ENCODE measurements at regions not wholly inside any gene's neighbourhood (a gene's known extent, or its start where the extent isn't known, plus 50 kb on each side); places are given as distances from the start of the nearest gene placed in this dataset.

GRCh38 chr7:49325571-49325970 is 401.2 kb downstream of the CDC14C start:
- intact Hi-C loops (cut with micrococcal nuclease; ENCODE audit: unreplicated experiment), result no loop called here
- no peak overlapping the region for H2AFZ ChIP-seq
- CTCF ChIA-PET, result no interaction called here
- TF ChIP-seq EZH2 (IDR thresholded peaks at IDR 0.05; ENCODE audit: low read depth) (no peak), CTCF (conservative IDR thresholded peaks at IDR 0.05) (no peak)
- BruUV-seq (replicated peaks), result no TSS peak
- no peaks in the 10 kb centered on the region for H3K9me2 ChIP-seq (ENCODE audit: insufficient read depth)
- H3K27ac ChIP-seq, result no peak overlapping the region
- no peak overlapping the region for H3K4me2 ChIP-seq
- POLR2A ChIA-PET (ENCODE audit: unreplicated experiment), result no interaction called here
- H3K4me1 ChIP-seq (replicated peaks; ENCODE audit: insufficient read depth), result no peaks in the 10 kb centered on the region
- DNase-seq, result no peak
- H3K79me2 ChIP-seq (ENCODE audit: low read depth), result no peaks in the 10 kb centered on the region
- no peaks in the 10 kb centered on the region for H3K36me3 ChIP-seq (ENCODE audit: low read depth)
- 0 out of 2 replicates have a peak, but pooled peaks cover 10% of the 10 kb centered on the region for H3K27me3 ChIP-seq (ENCODE audit: insufficient read depth, low read depth)
- no peak overlapping the region for H3K4me3 ChIP-seq
- no peaks in the 10 kb centered on the region for H3K9me3 ChIP-seq (ENCODE audit: insufficient read depth, low read depth)
- H3F3A ChIP-seq (ENCODE audit: insufficient read depth, low read depth), result no peaks in the 10 kb centered on the region
- no peaks in the 10 kb centered on the region for H4K20me1 ChIP-seq (ENCODE audit: insufficient read depth)

DNA sequence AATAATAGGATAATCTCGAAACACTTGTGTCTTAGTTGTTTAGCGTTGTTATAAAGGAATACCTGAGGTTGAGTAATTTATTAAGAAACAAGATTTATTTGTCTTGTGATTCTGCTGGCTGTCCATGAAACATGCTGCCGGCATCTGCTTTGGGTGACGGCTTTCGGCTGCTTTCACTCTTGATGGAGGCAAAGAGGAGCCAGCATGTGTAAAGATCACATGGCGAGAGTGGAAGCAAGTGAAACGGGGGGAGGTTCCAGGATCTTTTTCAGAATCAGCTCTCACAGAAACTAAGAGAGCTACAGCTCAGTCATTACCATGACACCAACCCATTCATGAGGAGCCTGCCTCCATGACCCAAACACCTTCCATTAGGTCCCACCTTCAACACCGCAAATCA is 402.8 kb downstream of the CDC14C start:
- Histone ChIP-seq H3K27ac (no peak overlapping the region), H2AFZ (no peak overlapping the region), H3K4me3 (no peak overlapping the region), H4K20me1 (ENCODE audit: insufficient read depth) (no peaks in the 10 kb centered on the region), H3K9me3 (ENCODE audit: insufficient read depth, low read depth) (no peaks in the 10 kb centered on the region), H3F3A (ENCODE audit: insufficient read depth, low read depth) (no peaks in the 10 kb centered on the region), H3K36me3 (ENCODE audit: low read depth) (no peaks in the 10 kb centered on the region), H3K27me3 (ENCODE audit: insufficient read depth, low read depth) (0 out of 2 replicates have a peak, but pooled peaks cover 10% of the 10 kb centered on the region), H3K4me2 (no peak overlapping the region), H3K4me1 (replicated peaks; ENCODE audit: insufficient read depth) (no peaks in the 10 kb centered on the region), H3K79me2 (ENCODE audit: low read depth) (no peaks in the 10 kb centered on the region), H3K9me2 (ENCODE audit: insufficient read depth) (no peaks in the 10 kb centered on the region)
- intact Hi-C loops (cut with micrococcal nuclease; ENCODE audit: unreplicated experiment), result no loop called here
- ChIA-PET CTCF (no interaction called here), POLR2A (ENCODE audit: unreplicated experiment) (no interaction called here)
- no TSS peak for BruUV-seq (replicated peaks)
- TF ChIP-seq EZH2 (IDR thresholded peaks at IDR 0.05; ENCODE audit: low read depth) (no peak), CTCF (conservative IDR thresholded peaks at IDR 0.05) (no peak)
- no peak for DNase-seq

DNA sequence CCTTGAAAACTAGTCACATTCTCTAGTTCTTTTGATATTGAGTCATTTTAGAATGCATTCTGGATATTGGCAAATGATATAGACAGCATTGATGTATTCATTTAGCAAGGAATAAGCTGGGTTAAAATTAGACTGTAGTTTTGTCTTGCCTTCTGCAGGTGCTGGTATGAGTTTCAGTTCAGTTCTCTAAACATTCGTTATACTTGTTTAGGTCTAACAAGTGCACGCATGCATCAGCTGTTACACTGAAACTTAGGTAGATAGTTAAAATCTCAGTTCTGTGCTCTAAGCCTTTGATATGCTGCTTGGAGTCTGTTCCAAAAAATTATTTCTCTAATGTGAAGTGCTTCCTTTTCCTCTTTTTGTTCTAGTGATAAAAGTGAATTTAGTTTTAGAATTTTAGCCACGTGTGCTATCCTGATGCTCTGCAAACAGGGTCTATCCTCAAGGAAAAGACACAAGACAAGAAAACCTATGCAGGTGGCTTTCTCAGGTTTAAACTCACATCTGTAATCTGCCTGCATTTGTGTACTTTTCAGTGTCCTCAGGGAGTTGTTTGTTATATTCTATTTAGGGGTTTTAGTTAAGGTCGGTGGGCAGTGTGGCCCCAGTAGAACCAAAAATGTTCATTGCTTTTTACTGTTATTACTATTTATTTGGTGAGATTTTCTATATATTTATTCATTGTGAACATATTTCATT is 409.0 kb downstream of the CDC14C start:
- Histone ChIP-seq H2AFZ (no peak overlapping the region), H3K4me3 (no peak overlapping the region), H3K4me2 (no peak overlapping the region), H3K4me1 (replicated peaks; ENCODE audit: insufficient read depth) (no peaks in the 10 kb centered on the region), H3F3A (ENCODE audit: insufficient read depth, low read depth) (no peaks in the 10 kb centered on the region), H3K36me3 (ENCODE audit: low read depth) (no peaks in the 10 kb centered on the region), H3K27me3 (ENCODE audit: insufficient read depth, low read depth) (no peaks in the 10 kb centered on the region), H3K9me3 (ENCODE audit: insufficient read depth, low read depth) (no peaks in the 10 kb centered on the region), H4K20me1 (ENCODE audit: insufficient read depth) (no peaks in the 10 kb centered on the region), H3K79me2 (ENCODE audit: low read depth) (no peaks in the 10 kb centered on the region), H3K9me2 (ENCODE audit: insufficient read depth) (no peaks in the 10 kb centered on the region), H3K27ac (no peak overlapping the region)
- no peak for TF ChIP-seq EZH2 (IDR thresholded peaks at IDR 0.05; ENCODE audit: low read depth)
- no peak for TF ChIP-seq CTCF (conservative IDR thresholded peaks at IDR 0.05)
- DNase-seq, result no peak
- no TSS peak for BruUV-seq (replicated peaks)
- ChIA-PET POLR2A (ENCODE audit: unreplicated experiment) (no interaction called here), CTCF (no interaction called here)
- intact Hi-C loops (cut with micrococcal nuclease; ENCODE audit: unreplicated experiment), result no loop called here

All from PC-9 (cell line).